GM23338 (cell line): ENCODE measurements at regions not wholly inside any gene's neighbourhood (a gene's known extent, or its start where the extent isn't known, plus 50 kb on each side); places are given as distances from the start of the nearest gene placed in this dataset.

ENCODE experiments used
- CTCF ChIP-seq, 2 experiments: fragments of 200-600 bp in 1 of 2; sonication (generic) in 1 of 2; conservative IDR thresholded peaks; 2 replicates each; pipeline versions ENCODE4 v1.5.1 to v1.6.1; 2016 to 2017; ENCODE audit warnings: antibody characterized with exemption in 2 of 2, low read depth in 2 of 2, mild to moderate bottlenecking in 2 of 2, moderate library complexity in 1 of 2
- EZH2 ChIP-seq: fragments of 200-600 bp; sonication (generic); IDR thresholded peaks from one replicate; pipeline ENCODE4 v1.8.0; 2017; ENCODE audit warnings: antibody characterized with exemption, mild to moderate bottlenecking, low read depth; ENCODE audit not compliant: unreplicated experiment
- NANOG ChIP-seq: IDR thresholded peaks from 2 replicates; pipeline ENCODE4 v1.6.1; 2016; ENCODE audit warnings: antibody characterized with exemption, borderline replicate concordance
- REST ChIP-seq: IDR thresholded peaks from one replicate; pipeline ENCODE4 v1.6.1; 2018; ENCODE audit warnings: antibody characterized with exemption; ENCODE audit not compliant: unreplicated experiment

GRCh38 chr20:20836836-20837235, 124.4 kb upstream of the RALGAPA2 start:
- TF ChIP-seq CTCF (conservative IDR thresholded peaks at IDR 0.05; ENCODE audit: low read depth in 2 of 2) = no peak
- no peak for TF ChIP-seq EZH2
- TF ChIP-seq NANOG = no peak
- TF ChIP-seq REST = no peak
